ENCODE measurements at regions not wholly inside any gene's neighbourhood (a gene's known extent, or its start where the extent isn't known, plus 50 kb on each side); places are given as distances from the start of the nearest gene placed in this dataset.

DNA sequence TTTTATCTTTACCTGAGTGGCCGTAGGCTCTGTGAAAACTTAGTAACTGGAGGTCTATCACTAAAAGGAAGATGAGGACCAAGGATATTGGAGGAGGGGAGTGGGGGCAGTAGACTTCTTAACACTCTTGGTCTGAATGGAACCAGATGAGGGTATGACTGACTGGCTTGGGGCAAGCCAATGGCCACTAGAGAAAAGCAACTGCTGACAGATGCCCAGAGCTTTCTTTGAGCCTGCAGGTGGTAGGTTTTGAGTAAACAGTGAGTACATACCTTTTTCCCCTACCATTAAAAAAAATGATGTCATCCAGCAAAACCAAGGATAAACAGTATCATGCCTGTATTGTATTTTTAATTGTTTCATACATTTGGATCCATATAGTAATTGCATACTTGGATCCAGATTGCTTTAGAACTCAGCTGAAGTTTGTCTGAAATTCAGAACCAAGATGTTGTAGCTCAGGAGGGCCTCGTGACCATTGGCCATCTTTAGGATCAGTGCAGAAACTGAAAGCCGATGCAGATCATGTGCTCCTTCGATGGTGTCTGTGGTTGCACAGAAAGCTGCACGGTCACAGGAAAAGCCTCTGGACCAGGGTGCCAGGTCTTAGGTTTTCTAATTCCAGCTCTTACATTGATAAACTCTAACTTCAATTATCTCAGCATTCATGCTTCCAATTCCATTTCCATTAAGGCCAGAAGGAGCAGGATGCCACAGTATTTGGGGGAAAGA is 131.0 kb downstream of the PDGFRA start:
- no peak for TF ChIP-seq EP300 (IDR thresholded peaks at IDR 0.05)
- TF ChIP-seq POLR2A (IDR thresholded peaks at IDR 0.05): no peak
- TF ChIP-seq, protein P1, sequence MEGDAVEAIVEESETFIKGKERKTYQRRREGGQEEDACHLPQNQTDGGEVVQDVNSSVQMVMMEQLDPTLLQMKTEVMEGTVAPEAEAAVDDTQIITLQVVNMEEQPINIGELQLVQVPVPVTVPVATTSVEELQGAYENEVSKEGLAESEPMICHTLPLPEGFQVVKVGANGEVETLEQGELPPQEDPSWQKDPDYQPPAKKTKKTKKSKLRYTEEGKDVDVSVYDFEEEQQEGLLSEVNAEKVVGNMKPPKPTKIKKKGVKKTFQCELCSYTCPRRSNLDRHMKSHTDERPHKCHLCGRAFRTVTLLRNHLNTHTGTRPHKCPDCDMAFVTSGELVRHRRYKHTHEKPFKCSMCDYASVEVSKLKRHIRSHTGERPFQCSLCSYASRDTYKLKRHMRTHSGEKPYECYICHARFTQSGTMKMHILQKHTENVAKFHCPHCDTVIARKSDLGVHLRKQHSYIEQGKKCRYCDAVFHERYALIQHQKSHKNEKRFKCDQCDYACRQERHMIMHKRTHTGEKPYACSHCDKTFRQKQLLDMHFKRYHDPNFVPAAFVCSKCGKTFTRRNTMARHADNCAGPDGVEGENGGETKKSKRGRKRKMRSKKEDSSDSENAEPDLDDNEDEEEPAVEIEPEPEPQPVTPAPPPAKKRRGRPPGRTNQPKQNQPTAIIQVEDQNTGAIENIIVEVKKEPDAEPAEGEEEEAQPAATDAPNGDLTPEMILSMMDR (IDR thresholded peaks at IDR 0.05): no peak
- no peak for TF ChIP-seq POLR2AphosphoS5 (IDR thresholded peaks at IDR 0.05)
- H3K4me3 ChIP-seq: no peak overlapping the region
- no peaks in the 10 kb centered on the region for H3K27me3 ChIP-seq
- H3K4me1 ChIP-seq: no peaks in the 10 kb centered on the region
- H3K9me3 ChIP-seq: no peaks in the 10 kb centered on the region
- H3K27ac ChIP-seq: no peak overlapping the region
- ATAC-seq: no peak
- H3K36me3 ChIP-seq: no peaks in the 10 kb centered on the region
- WGBS, 2 donors (ENCODE audit: low coverage in 1 of 2): 62 to 88% methylated on average over 3 to 5 of the region's 5 CpGs

DNA sequence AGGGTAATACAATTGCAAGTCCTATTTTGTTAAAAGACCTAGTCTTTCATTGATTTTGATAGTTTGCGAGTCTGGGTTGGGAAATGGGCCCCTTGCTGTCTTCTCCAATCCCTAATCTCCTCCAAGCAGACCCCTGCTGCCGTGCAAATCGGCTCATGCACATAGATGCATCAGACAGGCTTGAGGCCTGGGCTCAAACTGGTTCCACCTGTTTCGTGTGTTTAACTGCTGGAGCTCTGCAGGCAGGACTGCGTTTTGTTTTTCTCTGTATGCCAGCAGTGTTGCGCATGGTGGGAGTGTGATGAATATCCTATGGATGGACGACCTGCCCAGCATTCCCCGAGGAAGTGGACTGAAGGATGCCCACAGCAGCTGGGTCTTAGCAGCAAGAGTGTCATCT is 133.9 kb downstream of the PDGFRA start:
- peaks cover 0 to 16% (median 0%) of the 10 kb centered on the region in 3 donors for H3K4me1 ChIP-seq
- 85% methylated on average over 5 of the region's 8 CpGs; no CpG with 5 or more reads in 1 of the 2 donors for WGBS, 2 donors (ENCODE audit: low coverage in 1 of 2)
- H3K9me3 ChIP-seq: no peaks in the 10 kb centered on the region
- TF ChIP-seq POLR2AphosphoS5 (IDR thresholded peaks at IDR 0.05) (no peak), EP300 (IDR thresholded peaks at IDR 0.05) (no peak), POLR2A (IDR thresholded peaks at IDR 0.05) (no peak)
- TF ChIP-seq, protein P1 (IDR thresholded peaks at IDR 0.05): no peak
- H3K4me3 ChIP-seq: no peak overlapping the region
- H3K36me3 ChIP-seq: no peaks in the 10 kb centered on the region
- ATAC-seq: no peak
- no peak overlapping the region for H3K27ac ChIP-seq
- no peaks in the 10 kb centered on the region for H3K27me3 ChIP-seq

GRCh38 chr4:54365691-54366090 is 136.6 kb downstream of the PDGFRA start:
- no peaks in the 10 kb centered on the region for H3K9me3 ChIP-seq
- no peak overlapping the region for H3K4me3 ChIP-seq
- H3K27me3 ChIP-seq: no peaks in the 10 kb centered on the region
- H3K36me3 ChIP-seq: no peaks in the 10 kb centered on the region
- ATAC-seq: no peak
- TF ChIP-seq, protein P1 (IDR thresholded peaks at IDR 0.05): no peak
- no peak for TF ChIP-seq POLR2A (IDR thresholded peaks at IDR 0.05)
- TF ChIP-seq POLR2AphosphoS5 (IDR thresholded peaks at IDR 0.05): no peak
- TF ChIP-seq EP300 (IDR thresholded peaks at IDR 0.05): no peak
- no peak overlapping the region for H3K27ac ChIP-seq
- H3K4me1 ChIP-seq: peaks cover 0 to 33% (median 3%) of the 10 kb centered on the region in 3 donors
- WGBS, 2 donors (ENCODE audit: low coverage in 1 of 2): 57 to 89% methylated on average over 1 to 3 of the region's 3 CpGs

DNA sequence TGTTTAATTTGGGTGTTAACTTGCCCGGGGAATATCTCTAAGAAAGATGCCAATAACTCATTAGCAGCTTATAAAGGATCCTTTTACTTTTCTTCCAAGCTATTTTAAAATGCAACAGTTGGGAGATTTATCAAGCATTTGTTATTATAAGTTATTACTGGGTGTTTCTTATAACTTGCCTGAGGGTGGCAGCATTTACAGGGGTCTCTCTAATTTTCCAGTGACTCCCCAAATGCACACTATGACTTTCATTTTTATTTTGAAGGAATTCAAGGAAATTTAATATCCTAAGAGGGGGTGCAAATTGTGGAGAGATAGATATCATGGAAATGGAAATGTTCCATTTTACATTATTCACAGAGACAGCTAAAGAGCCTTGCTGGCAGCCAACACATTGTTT is 138.0 kb downstream of the PDGFRA start:
- Histone ChIP-seq H3K9me3 (no peaks in the 10 kb centered on the region), H3K4me1 (peaks cover 0 to 33% (median 3%) of the 10 kb centered on the region in 3 donors), H3K27ac (no peak overlapping the region), H3K4me3 (no peak overlapping the region), H3K36me3 (no peaks in the 10 kb centered on the region), H3K27me3 (no peaks in the 10 kb centered on the region)
- TF ChIP-seq EP300 (IDR thresholded peaks at IDR 0.05) (no peak), POLR2AphosphoS5 (IDR thresholded peaks at IDR 0.05) (no peak), POLR2A (IDR thresholded peaks at IDR 0.05) (no peak)
- TF ChIP-seq, protein P1 (IDR thresholded peaks at IDR 0.05): peak in 1 of 4 experiments; percentile 8
- no peak for ATAC-seq
- WGBS, 2 donors (ENCODE audit: low coverage in 1 of 2): 0 to 20% methylated on average over 1 of the region's 1 CpG
